Stimulated activated CD4-positive, alpha-beta T cell treated with anti-CD3 and anti-CD28 coated beads, Interleukin-15, amount 100 ng/mL, for 1 hour (primary cell): ENCODE measurements at regions not wholly inside any gene's neighbourhood (a gene's known extent, or its start where the extent isn't known, plus 50 kb on each side); places are given as distances from the start of the nearest gene placed in this dataset.

ENCODE experiments used
- DNase-seq, 2 donors: peaks; one replicate each; pipeline ENCODE4 v3.0.0-alpha.2; 2020; ENCODE audit warnings: low read depth in 1 of 2, low spot score in 1 of 2

DNA sequence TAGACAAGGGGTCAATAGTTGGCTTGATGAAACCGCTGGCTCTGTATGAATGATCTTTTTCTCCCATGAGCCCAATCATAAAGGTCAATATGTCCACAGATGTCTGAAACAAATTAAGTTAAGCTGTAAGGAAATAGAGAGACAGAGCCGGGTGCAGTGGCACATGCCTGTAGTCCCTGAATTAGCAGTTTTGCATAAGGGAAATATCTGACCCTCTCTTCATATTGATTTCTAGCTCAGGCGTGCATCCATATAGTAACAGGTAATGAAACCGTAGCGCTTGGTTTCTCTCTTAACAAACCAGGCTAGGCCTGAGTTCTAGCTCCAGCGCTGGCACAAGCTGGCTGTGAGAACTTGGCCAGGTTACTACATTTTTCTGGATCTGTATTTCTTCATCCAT is 118.1 kb upstream of the ERCC6L2 start:
- DNase-seq: no peak

- no peak for DNase-seq
These were observed 118.5 kb upstream of the ERCC6L2 start for GRCh38 chr9:95756986-95757385.

GRCh38 chr9:95756101-95756500 is 119.4 kb upstream of the ERCC6L2 start:
- no peak for DNase-seq

GRCh38 chr9:95755421-95755730 is 120.1 kb upstream of the ERCC6L2 start:
- DNase-seq: no peak

- no peak for DNase-seq
These were observed 120.7 kb upstream of the ERCC6L2 start for GRCh38 chr9:95754533-95755420.

DNA sequence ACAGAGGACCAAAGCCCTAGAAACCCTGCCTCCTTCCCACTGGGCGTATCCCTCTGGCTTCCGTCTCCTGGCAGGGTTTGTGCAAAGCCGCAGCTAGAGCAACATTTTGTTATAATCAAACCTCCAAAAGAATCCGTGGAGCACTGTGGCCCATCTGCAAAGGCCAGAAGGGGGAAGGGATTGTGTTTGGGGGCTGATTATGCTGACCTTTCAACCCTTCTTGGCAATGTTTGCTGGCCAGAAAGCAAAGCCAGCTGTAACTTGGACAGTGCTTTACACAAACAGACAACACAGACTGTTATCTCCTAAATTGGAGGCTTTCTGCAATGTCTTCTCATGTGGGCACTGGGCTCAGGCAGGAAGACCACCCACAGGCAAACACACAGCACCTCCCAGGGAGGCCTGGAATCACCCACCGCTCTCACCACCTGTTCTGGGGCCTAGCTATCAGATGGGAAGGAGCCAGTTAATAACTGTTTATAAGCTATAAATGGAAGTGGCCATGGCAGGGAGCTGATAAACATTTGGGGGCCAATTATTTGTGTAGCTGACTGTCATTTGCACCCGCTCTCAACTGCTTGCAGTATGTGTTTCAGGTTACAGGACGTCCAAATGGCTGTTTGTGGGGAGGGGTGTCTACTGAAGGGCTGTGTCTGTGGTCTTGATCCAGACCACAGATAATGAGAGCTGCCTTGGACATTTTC is 121.6 kb upstream of the ERCC6L2 start:
- no peak for DNase-seq

- DNase-seq: no peak
These were observed 123.3 kb upstream of the ERCC6L2 start for GRCh38 chr9:95752129-95752731.

- no peak for DNase-seq
These were observed 124.0 kb upstream of the ERCC6L2 start for GRCh38 chr9:95751520-95751790.

DNA sequence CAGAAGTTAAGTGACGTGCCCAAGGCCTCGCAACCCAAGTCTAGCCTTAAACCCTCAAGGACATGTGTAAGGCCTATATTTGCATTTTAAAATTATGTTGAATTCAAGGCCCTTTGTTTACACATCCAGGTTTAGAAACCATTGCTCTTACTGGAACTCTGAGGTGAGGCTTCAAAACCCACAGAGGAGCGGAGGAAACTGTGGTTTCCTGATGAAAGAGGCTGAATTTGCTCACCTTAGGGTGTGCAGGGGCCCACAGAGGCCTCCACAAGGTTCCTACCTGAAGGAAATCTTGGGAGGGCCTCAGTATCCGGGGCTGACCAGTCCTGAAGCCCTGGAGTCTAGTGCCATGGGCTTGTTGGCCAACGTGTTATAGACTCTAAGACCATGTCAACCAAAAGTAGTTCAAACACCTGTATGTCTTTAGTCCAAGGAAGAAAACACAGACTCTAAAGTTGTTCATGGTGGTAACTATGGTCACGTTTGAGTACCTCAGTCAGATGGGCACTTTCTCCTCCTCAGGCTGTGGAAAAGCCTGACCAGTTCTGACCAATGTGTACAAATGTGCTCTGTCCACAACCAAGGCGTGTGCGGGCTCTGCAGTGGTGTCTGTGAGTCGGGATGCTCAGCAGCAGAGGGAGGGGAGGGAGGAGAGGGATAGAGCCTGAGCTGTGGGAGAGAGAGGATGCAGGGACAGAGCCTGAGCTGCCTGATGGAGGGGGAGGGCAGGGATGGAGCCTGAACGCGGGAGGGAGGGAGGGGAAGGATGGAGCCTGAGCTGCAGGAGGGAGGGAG is 124.6 kb upstream of the ERCC6L2 start:
- no peak for DNase-seq

GRCh38 chr9:95749493-95749892 is 126.0 kb upstream of the ERCC6L2 start:
- DNase-seq: no peak

GRCh38 chr9:95746408-95747180 is 128.9 kb upstream of the ERCC6L2 start:
- no peak for DNase-seq

GRCh38 chr9:95742821-95743220 is 132.7 kb upstream of the ERCC6L2 start:
- no peak for DNase-seq

GRCh38 chr9:95741631-95742030 is 133.9 kb upstream of the ERCC6L2 start:
- no peak for DNase-seq

DNA sequence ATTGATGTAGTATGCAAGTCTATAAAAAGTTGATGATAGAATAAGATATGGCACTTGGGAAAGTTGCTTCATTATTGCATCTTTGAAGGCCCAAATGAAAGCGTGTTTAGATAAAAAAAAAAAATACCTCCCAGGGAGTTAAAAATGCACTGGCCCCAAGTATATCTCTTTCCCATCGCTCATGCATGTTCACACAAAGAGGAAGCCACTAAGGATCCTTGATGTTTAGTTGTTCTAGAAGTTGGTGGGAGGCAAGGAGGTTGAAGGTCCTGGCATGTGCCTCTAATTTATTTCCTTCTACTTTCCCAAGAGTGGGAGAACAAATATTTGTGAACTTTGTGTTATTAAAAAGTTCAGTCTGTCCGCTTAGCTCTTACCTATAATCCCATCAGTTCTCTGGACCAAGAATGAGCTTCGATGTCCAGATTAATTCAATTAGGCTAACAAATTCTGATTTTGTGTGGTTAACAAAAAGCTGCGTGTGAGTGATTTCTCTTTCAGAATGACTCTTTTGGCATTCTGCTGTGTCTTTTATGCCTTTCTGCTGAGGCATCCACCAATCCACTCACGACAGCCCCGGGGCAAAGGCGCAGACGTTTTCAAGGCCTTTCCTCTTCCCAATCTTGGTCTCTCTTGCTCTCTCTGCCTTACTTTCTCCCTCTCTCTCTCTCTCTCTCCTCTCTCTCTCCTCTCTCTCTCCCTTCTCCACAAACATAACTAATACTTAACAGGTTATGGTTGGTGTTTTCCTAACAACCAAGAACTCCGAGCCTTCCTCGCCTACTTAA is 135.1 kb upstream of the ERCC6L2 start:
- DNase-seq: no peak

DNA sequence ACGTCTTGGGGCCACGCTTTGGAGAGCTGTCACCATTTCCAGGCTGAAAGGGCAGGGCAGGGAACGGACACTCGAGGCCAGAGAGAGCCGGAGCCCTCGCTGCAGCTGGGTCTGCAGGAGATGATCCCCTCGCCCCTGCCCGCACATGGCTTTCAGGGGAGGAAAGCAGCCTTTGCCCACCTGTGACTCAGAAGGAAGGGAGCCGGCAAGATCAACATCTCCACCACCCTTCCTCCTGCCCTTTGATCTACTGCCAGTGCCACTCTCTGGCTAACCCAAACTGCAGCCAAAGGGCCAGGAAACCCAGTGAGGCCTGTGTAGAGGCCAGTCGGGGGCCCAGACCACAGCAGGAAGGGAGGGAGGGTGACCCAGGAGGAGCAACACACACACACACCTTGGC is 137.1 kb upstream of the ERCC6L2 start:
- no peak for DNase-seq

GRCh38 chr9:95736891-95737522 is 138.5 kb upstream of the ERCC6L2 start:
- DNase-seq: no peak

DNA sequence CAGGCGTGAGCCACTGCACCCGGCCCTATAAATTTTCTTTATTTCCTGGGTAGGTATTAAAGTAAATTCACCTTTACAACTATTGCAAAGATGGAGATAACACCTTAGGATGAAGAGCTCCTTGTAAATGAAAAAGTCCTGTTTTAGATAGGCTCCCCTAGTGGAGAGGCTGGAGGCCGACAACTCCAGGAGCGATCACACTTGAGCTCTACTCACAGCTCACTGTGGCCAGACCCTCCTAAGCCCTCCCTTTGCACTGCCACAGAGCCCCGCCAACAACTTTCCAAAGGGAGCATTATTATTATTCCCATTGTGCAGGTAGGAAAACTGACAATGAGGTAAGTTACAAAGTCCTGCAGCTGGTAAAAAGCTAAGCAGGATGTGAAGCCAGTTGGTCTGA is 139.1 kb upstream of the ERCC6L2 start:
- no peak for DNase-seq

GRCh38 chr9:95735701-95736100 is 139.8 kb upstream of the ERCC6L2 start:
- no peak for DNase-seq

DNA sequence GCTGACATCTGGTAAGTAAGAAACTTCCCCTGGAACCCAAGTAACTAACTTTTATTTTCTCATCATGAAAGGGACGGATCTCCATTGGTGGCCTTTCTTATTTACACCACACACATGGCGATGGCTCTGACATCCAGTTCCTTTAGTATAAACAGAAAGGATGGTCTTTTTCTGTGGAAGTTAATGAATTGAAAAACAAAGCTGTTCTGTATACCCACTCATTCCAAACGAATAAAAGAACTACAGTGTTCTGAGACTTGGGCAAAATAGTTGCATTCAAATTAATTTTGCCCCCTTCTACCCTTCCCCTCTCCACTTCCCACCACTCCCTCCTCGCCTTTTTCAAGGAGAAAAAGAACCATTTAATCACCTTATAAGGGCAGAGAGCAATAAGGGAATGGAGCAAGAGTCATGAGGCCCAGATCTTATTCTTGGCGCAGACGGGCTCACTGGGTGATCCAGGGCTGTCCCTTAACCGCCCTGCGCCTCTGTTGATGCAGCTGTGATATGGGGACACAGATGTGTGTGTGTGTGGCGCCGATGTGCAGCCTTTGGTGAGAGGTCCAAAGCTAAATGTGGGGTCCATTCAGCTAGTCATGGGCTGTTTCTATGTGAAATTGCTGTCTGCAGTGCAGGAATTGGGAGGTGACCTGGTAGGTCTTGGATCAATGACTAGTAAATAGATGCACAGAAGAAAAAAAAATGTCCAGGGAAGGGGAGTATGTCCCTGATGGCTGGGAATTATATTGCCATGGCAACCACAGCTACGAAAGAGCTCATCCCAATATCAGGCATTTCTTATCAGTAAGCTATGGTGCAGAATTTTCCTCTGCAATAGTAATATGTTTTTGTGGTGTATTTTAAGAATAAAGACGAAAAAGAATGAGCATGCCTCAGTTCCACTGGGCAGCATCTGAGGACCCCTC is 141.5 kb upstream of the ERCC6L2 start:
- DNase-seq: no peak
